ENCODE measurements at regions not wholly inside any gene's neighbourhood (a gene's known extent, or its start where the extent isn't known, plus 50 kb on each side); places are given as distances from the start of the nearest gene placed in this dataset.

DNA sequence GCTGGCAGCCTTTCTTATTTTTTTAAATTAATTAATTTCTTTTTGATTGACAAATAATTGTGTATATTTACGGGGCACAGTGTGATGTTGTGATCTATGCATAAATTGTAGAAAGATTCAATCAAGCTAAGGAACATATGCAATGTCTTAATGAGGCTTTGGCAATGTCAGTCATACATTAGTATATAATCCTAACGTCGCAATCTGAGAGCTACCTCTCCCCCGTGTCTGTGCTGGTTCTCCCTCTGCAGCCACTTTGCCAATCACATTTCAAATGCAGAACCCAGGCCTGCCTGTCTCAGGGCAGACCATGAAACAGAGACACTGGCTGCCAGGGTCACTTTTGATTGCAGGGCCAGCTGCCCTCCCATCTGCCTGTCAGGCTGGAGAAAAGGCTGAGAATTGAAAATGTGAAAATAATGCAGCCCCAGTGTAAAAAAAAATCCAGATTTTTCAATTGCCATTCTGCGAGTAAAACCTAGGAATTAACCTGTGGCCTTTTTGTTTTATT is 56.3 kb downstream of the SLC24A2 start:
- DNase-seq, result no peak

DNA sequence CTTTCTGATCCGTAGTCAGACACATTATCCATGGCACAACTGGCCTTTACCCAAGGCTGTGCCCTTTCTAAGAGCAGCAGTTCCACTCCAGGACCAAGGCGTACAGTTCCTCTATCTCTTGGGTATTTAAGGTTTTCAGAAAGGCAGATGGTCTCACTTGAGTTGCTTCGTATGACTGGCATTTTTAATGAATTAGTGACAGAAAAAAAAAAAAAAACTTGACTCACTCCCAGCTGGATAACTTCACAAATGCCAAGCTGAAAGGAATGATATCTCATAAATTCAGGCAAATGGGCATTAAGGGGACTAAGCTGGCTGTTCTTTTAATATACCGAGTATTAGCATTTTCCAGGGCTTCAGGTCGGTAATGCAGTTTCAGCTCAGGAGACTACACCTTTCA is 60.7 kb downstream of the SLC24A2 start:
- no peak for DNase-seq

DNA sequence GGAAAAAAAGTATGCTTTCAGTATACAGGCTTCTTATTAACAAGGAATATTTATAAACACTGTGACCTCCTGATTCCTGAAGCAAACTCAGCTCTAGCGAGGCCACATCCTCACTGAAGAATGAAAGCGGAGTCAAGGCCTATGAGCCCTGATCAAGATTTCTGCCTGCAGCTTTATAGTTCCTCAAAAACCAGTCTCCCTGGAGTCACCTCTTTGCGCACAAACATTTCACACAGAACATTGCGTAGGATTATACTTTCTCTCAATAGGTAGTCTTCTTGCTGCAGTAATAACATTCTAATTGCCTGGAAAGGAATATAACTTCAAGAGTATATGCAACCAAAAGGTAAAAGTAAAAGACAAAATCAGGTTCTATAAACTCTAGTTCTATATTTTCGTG is 62.9 kb downstream of the SLC24A2 start:
- DNase-seq, result no peak

DNA sequence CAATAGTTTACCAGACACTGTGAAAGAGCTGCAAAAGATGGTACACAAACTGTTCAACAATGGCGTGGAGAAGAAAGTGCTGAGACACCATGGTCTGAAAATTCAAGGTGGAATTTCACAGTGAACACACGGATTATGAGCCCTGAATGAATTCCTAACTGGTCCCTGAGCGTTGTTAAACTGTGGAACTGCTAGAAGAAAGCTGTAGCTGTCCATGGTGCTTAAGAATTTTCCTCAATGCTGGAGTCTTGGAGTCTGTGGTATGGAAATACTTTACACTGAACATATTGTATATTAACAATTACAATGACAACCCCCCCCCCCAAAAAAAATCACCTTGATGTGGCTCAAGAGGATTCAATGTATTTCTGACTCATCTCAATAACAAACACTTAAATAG is 68.5 kb downstream of the SLC24A2 start:
- no peak for DNase-seq

DNA sequence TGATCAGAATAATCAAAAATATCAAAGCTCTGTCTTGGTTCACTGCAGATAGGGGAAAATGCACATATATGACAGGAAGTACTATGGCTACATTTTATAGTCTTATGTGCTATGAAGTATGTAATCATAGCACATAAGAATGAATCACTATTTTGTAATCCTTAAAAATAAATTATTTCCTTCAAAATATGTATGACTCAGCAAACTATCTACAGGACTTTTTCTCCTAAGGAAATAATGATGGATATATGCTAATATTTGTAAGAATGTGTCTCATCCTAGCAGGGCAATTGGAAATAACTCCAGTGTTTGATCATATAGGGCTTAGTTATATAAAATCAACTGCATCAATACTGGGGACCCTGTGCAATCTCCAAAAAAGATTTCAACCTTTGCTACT is 85.1 kb downstream of the SLC24A2 start:
- no peak for DNase-seq

DNA sequence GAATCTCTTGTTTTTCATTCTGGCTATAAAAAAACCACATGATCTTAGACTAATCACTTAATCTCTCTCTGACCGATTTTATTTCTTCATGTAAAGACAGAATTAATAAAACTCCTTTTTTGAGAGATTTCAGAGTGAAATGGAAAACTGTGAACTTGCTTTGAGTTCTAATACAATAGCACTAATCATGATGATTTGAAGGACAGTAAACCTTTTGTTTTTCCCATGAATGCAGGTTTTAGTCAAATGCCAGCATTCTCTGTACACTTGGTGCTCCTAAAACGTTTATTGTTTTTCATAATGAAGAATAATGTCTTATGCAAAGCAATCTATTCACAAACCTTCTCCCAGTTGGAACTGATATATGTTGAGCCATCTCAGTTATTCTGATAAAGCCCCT is 86.8 kb downstream of the SLC24A2 start:
- DNase-seq, result no peak

DNA sequence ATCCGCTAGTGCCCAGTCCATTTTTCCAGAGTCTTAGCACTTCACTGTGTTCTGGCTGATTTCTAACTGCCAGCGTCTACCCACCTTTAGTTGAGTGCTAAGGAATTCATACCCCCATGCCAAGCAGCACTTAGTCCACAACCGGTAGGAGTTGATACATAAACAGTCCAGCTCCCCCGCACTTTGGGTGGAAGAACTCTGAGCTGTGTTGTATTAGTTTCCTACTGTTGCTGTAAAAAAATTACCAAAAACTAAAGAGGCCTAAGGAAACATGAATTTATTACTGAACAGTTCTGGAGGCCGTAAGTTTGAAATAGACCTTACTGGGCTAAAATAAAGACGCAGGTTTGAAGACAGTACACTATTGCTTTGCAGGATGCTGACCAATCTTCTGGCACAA is 87.6 kb downstream of the SLC24A2 start:
- no peak for DNase-seq

DNA sequence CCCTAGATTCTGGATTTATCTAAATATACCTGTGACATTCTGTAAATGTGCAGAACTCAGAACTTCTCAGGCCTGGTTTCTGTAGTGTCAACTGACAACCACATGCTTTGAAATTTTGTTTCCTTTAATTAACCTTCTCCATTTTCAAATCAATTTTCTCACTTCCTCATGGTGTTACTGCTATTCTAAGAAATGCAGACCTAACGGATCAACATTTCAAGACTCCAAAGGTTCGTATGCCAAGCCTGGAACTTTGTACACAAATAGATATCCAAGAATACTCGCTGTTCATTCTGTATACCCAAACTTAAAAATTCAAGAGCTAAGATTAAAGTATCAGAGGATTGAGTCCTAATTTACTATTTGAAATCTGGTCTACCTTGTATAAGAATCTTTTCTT is 88.1 kb downstream of the SLC24A2 start:
- DNase-seq, result no peak

DNA sequence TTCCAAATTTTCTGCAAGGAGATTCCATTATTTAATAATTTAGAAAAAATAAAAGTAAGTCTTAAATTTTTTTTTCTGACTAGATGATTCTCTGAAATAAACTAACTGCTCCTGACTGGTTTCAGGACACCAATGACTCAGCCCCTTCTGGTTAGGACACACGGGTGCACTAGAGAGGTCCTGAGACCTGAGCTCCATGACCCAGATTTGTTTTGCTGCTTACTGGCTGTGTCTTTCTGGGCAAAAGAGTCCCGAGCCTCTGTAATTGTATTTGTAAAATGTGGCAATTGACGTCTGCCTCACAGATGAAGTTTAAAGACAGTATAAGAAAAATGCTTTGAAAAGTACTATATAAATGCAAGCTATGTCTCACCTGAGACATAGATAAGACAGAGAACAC is 89.1 kb downstream of the SLC24A2 start:
- DNase-seq, result no peak

DNA sequence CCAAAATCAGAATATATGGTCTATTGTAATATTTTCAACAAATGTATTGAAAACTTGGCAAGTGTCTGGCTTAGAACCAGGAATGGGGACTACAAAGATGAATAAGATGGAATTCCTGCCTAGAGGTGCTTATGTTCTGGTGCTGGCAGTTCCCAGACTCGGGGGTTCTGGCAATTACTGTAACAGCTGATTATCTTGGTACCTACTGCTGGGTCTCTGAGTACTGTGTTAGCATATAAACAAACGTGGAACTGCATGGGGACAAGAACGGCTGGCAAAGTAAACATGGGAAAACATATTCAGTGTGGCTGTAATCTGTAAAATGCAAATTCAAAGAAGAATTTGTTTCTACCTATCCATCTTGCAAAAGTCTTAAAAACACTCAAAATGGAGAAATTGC is 89.9 kb downstream of the SLC24A2 start:
- no peak for DNase-seq

DNA sequence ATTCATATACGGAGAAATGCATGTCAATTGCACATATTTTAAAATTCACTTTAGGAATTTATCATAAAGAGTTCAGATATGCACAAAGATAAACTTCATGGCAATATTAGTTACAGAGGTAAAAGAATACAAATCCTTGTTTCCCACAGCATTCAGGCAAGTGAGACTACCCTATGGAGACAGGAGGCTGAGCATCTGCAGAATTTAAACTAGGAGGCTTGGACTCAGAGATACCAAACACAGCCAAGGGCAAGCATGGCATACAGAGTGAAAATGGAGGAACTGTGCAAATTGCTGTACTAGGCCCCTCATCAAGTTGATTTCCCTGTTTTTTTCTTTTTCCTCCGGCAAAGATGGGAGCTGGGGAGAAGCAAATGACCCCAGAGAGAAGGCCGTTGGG is 94.2 kb downstream of the SLC24A2 start:
- DNase-seq, result no peak

DNA sequence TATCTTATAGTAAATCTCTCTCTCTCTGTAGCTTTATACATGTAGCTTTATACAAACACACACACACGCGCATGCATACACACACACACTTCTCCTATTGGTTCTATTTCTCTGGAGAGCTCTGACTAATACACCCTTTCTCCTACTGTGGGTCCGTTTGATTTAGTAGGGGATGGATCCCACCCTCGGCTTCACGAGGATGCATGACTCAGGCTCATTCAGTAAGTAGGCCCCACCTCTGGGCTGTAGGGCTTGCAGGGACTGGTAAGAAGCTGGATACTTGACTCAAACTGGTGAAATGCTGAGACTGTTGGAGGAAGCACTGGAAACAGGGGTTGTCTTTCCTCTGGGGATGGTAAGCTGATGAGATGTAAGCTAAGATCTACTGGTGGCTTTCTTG is 98.7 kb downstream of the SLC24A2 start:
- no peak for DNase-seq

DNA sequence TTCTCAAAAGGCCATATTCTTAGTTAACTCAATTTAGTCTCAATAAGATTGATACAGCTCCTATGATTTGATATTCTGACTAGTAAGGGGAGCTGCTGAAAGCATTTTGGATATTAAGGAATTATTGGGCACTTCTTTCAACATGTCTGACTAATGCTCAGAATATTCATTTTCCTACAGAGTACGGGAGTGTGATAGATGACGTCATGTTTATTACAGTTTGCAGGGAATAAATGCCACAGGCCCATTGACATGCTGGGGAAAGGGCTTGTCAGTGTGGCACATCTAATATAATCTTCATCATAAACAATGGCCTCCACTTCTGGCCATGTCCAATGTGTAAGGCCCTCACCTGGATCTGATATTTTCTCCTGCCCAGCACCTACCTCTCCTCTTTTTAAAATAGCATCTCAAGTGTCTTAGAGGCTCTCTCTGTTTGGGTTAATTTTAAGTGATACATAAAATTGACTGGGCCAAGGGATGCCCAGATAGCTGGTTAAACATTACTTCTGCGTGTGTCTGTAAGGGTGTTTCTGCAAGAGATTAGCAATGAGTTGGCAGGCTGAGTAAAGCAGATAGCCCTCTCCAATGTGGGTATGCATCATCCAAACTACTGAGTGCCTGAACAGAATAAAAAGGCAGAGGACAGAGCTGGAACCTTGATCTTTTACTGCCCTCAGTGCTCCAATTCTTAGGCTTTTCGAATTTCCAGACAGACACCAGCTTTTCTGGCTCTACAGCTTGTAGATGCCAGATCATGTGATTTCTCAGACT is 99.3 kb downstream of the SLC24A2 start:
- no peak for DNase-seq

DNA sequence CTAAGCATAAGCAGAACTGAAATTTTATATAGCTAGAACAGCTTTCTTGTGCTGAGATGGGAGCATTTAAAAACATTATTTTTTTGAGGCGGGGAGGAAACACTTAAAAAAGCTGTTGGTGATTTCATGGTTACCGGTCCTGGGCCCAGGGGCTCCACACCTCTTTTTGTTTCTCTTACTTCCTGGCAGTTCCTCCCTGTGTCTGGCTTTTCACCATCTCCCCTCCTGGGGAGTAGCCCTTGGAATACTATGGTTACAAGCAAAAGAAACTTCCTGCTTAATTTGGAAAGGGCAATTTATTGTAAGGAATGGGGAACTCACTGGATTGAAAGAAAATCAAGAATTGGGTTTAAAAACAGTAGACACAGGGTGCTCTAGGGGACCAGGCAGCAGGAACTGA is 105.1 kb downstream of the SLC24A2 start:
- no peak for DNase-seq

DNA sequence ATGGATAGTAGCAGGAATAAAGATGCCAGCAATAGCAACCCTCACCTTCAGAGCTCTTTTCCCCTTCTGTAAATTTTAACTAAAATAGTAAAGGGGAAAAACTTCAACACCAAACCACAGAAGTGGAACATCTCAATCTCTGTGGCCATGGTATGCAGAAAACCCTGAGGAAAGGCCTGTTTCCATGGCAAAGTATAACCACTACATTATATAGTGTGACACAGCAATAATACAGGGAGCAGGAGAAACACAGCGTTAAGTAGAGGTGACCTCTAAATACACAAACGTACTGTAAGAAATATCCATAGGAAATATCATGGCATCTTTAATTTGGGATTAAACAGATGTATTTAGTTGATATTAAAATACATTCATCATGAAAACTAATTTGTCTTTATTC is 106.4 kb downstream of the SLC24A2 start:
- DNase-seq, result no peak

DNA sequence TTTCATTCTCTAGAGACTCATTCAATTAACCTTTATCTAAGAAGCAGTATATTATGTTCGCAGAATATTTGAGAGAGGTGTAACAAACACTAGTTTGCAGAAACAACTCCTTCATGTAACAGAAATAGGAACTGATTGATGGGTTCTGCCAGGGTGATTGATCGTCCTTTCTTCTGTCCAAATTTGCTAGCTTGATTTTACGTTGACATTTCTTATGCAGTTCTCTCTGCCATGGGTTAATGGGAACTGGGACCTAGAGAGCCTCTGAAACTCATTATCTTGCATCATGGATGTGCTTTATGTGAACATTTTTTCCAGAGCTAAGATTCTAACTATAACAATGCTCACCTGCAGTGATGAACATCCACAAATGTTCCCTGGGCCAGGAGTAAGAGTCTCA is 107.0 kb downstream of the SLC24A2 start:
- DNase-seq, result no peak

DNA sequence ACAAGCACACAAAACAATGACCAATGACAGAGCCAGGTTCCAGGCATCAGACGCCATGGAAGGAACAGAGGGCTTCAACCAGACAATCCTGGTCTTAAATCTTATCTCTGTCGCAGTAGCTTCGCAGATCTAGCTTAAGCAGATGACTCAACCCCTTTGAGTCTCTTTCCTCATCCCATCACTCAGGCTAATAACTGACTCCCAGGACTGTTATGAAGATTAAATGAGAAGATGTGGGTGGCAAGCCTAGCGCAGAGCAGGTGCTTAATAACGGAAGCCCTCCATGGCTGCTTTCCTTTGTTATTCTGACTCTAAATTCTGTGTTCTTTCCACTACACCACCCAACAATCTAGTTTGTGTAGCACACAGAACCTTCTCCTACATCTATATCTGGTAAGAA is 110.9 kb downstream of the SLC24A2 start:
- no peak for DNase-seq

DNA sequence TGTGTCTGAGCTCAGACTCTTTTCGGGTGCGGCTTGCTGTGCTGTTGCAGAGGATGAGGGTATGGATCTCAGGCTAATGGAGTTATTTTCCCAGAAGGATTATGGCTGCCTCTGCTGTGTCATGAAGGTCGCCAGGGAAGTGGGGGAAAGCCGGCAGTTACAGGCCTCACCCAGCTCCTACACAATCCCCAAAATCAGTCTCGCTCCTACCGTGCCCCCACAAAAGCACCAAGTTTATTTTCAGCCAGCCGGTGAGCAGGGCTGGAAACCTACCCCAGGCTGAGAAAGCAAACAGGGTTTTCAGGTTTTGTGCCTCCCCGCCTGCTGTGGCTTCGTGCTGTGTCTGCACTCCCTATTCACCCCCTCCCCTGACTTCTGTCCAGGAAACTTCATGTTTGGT is 113.3 kb downstream of the SLC24A2 start:
- DNase-seq, result no peak

DNA sequence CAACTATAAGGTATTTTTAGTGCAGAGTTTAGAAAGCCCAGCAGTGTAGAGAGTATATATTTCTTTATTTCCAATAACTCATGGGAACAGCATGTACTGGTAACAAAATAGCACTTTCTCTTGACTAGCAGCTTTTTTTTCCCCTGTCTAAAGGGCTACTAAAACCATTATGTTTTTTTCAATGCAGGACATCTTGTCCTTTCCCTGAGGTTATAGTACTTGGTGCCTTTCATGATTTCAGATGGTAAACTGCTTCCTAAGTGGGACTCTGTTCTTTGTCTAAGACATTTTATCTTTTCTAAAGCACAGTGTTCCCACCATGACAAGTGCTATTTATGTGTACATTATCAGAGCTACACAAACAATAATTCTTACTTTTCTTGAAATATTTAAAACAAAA is 122.3 kb downstream of the SLC24A2 start:
- no peak for DNase-seq

DNA sequence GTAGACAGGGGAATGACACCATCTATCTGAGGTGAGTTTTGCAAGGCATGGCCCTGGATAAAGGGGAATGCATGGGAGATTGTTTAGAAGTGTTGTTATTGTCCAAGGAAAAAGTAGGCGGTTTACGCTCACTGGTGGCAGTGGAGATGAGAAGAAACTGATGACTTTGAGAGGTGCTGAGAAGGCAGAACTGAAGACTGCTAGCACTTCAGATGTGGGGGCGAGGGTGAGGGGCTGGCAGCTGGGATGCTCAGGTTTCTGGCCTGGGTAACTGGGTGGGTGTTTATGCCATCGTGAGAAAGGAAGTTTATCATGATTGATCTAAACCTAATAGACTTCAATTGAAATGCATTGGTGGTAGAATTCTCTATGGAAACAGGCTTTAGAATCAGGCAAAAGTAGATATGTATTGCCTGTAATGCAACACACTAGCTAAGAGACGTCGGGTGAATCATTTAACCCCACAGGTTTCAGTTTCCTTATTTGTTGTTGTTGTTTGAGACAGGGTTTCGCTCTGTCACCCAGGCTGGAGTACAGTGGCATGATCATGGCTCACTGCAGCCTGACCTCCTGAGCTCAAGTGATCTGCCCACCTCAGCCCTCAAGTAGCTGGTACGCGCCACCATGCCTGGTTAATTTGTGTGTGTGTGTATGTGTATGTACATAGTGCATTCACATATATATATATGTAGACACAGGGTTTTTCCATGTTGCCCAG is 123.5 kb downstream of the SLC24A2 start:
- DNase-seq, result no peak

DNA sequence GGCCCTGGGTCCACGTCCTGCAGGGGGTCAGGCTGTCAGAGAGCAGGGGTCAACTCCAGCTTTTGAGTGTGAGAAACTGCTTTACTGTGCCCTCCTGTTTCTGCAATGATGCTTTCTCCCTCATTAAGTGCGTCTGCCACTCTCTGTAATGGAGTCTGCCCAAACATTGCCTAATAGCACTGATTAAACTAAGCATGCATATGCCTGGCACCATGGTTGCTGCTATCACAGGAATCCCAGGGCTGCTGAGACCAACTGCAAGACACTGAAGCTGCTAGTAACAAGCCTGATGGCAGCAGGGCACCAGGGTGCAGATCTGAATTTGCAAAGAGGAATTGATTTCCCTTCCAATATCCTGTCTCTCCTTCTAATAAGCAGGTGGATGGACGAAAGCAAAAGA is 125.3 kb downstream of the SLC24A2 start:
- DNase-seq, result no peak

DNA sequence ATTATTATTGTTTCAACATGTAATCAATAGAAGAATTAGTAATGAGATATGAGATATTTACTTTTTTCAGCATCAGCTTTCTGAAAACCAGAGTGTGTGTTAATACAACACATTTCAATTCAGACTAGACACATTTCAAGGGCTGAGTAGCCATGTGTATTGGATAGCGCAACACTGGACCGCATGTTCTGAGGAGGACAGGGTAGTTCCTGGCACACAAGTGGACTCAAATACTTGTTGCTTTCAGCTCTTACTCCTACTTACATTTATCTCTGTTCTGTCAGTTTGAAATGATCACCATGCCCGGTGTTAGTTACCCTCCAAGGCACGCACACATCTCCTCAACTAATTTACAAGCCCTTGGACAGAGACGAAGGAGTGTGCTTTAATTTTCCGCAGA is 126.6 kb downstream of the SLC24A2 start:
- no peak for DNase-seq

DNA sequence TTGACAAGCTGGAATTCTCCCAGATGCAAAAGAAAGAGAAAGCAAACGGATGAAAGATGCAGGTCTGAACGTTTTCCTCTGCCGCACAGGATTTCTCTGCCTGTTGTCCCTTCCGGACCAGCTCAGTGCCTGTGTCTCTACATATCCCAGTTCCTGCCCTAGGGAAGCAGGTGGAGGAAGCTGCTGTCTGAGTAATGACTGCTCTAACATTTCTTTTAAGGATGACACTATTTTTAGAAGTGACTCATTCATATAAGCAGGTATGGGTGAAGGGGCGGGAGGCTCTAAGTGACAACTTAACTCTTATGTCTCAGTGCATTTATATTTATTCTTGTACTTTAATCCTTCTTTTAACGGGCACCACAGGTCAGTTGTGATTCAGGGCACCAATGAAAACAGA is 128.8 kb downstream of the SLC24A2 start:
- no peak for DNase-seq

DNA sequence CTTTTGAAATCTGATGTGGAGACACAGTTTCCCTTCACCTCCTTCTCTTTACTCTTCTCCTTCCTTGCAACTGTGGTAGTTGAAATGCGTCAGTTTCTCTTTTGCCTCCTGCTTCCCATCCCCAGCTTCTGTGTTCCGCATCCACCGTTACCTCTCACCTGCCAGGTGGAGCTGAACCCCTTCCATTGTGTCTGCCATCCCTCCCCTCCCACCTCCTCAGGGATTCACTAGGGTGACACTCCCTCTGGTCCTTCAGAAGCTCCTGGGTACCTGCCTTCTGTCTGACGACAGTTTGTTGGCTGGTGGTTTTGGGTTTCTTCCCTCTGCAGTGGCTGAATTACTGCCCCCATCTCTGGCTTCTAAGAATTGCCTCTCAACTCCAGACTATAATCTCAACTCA is 132.1 kb downstream of the SLC24A2 start:
- DNase-seq, result no peak

DNA sequence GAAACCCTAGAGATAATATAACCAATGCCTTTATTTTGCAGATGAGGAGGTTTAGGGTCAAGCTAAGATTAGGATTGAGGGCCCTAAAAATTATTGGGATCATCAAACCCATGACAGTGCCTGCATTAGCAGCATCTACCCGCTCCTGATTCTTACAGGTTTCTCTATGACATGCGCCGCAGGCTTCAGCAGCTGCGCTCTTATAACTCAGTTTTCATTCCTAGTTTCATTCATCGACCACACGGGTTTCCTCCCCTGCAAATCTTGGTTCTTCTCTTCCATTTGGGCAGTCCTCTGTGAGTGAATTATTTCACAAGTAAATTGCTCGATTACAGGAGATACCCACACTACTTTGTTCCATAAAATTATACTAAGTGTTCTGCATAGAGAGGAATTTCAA is 137.2 kb downstream of the SLC24A2 start:
- DNase-seq, result no peak

Data from NCI-H226 (cell line).